Esophagus muscularis mucosa (tissue), 4 donors: ENCODE measurements at regions not wholly inside any gene's neighbourhood (a gene's known extent, or its start where the extent isn't known, plus 50 kb on each side); places are given as distances from the start of the nearest gene placed in this dataset.

Experiments used
- DNase-seq: peaks from one replicate; pipeline ENCODE4 v3.0.0-alpha.2; 2017; ENCODE audit errors: extremely low spot score
- H3K27ac ChIP-seq, 4 donors: fragments of 200-600 bp; sonication (generic); replicated peaks in 1 of 4; 1 replicate in 3 of 4; 2 replicates in 1 of 4; pipeline ENCODE4 v1.5.1; 2016 to 2019; ENCODE audit warnings: mild to moderate bottlenecking in 1 of 4
- H3K27me3 ChIP-seq, 4 donors: fragments of 200-600 bp; sonication (generic); one replicate each; pipeline versions ENCODE4 v1.5.1 to v1.6.0; 2016 to 2019
- H3K36me3 ChIP-seq, 4 donors: fragments of 200-600 bp; sonication (generic); one replicate each; pipeline ENCODE4 v1.5.1; 2016 to 2019
- H3K4me1 ChIP-seq, 4 donors: fragments of 200-600 bp; sonication (generic); one replicate each; pipeline ENCODE4 v1.5.1; 2016 to 2019
- H3K4me3 ChIP-seq, 4 donors: fragments of 200-600 bp; sonication (generic); 1 replicate in 2 of 4; 2 replicates in 2 of 4; pipeline ENCODE4 v1.5.1; 2016 to 2019; ENCODE audit warnings: mild to moderate bottlenecking in 4 of 4, moderate library complexity in 1 of 4
- H3K9me3 ChIP-seq, 4 donors: fragments of 200-600 bp; sonication (generic); 1 replicate in 3 of 4; 2 replicates in 1 of 4; pipeline ENCODE4 v1.5.1; 2016 to 2019
- EP300 ChIP-seq: sonication (generic); formaldehyde crosslinking; IDR thresholded peaks from one replicate; pipeline ENCODE4 v1.6.1; 2017; ENCODE audit warnings: antibody characterized with exemption
- POLR2A ChIP-seq: fragments of 450-650 bp; IDR thresholded peaks from one replicate; pipeline ENCODE4 v1.6.1; 2017; ENCODE audit warnings: antibody characterized with exemption, moderate library complexity, mild to moderate bottlenecking, low read depth
- POLR2AphosphoS5 ChIP-seq, 2 donors: sonication (generic); formaldehyde crosslinking; IDR thresholded peaks; one replicate each; pipeline ENCODE4 v1.6.1; 2017; ENCODE audit warnings: antibody characterized with exemption in 2 of 2
- WGBS: methylation state at CpG from one replicate; pipeline ENCODE4 v1.1.5; 2018; 5-methylcytosine and 5-hydroxymethylcytosine counted together
- intact Hi-C: fragments of 100-400 bp; cut with DNase I; formaldehyde crosslinking; loops from one replicate; pipeline ENCODE4 v1.15.1; 2023
- TF ChIP-seq, protein P1 (sequence below), 3 experiments: fragments of 200-600 bp in 2 of 3; fragments of 450-650 bp in 1 of 3; sonication (generic) in 2 of 3; IDR thresholded peaks; one replicate each; pipeline ENCODE4 v1.5.1; 2017 to 2019; ENCODE audit warnings: antibody characterized with exemption in 3 of 3, mild to moderate bottlenecking in 2 of 3, moderate library complexity in 1 of 3

DNA sequence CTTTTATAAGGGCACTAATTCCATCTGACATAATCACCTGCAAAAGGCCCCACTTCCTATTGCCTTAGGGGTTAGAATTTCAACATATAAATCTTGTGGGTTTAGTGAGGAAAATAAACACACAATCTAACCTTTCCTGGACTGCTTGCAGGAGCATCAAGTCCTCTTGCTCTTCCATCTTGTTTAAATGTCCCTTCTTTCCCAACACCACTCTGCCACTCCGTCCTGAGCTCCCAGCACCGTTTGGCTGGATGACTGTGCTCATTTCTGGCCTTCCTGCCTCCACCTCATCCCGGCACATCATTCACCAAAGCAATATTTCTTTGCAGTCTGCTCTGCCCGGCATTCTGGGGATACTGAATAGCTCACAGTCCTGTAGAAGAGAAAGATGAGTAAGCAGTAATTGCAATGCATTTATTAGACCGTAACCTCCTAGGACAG lies 247.8 kb downstream of the BCL2 start:
- intact Hi-C loops: no loop called here
- Histone ChIP-seq H3K4me3 (no peak overlapping the region), H3K4me1 (peaks cover 0 to 7% (median 6%) of the 10 kb centered on the region in 4 donors), H3K27me3 (no peaks in the 10 kb centered on the region), H3K36me3 (no peaks in the 10 kb centered on the region), H3K9me3 (no peaks in the 10 kb centered on the region), H3K27ac (no peak overlapping the region)
- DNase-seq: peak; percentile 72
- 72% methylated on average over 5 of the region's 5 CpGs for WGBS
- TF ChIP-seq, protein P1, sequence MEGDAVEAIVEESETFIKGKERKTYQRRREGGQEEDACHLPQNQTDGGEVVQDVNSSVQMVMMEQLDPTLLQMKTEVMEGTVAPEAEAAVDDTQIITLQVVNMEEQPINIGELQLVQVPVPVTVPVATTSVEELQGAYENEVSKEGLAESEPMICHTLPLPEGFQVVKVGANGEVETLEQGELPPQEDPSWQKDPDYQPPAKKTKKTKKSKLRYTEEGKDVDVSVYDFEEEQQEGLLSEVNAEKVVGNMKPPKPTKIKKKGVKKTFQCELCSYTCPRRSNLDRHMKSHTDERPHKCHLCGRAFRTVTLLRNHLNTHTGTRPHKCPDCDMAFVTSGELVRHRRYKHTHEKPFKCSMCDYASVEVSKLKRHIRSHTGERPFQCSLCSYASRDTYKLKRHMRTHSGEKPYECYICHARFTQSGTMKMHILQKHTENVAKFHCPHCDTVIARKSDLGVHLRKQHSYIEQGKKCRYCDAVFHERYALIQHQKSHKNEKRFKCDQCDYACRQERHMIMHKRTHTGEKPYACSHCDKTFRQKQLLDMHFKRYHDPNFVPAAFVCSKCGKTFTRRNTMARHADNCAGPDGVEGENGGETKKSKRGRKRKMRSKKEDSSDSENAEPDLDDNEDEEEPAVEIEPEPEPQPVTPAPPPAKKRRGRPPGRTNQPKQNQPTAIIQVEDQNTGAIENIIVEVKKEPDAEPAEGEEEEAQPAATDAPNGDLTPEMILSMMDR (IDR thresholded peaks at IDR 0.05): no peak
- TF ChIP-seq POLR2AphosphoS5 (IDR thresholded peaks at IDR 0.05) (no peak), POLR2A (no peak), EP300 (no peak)

DNA sequence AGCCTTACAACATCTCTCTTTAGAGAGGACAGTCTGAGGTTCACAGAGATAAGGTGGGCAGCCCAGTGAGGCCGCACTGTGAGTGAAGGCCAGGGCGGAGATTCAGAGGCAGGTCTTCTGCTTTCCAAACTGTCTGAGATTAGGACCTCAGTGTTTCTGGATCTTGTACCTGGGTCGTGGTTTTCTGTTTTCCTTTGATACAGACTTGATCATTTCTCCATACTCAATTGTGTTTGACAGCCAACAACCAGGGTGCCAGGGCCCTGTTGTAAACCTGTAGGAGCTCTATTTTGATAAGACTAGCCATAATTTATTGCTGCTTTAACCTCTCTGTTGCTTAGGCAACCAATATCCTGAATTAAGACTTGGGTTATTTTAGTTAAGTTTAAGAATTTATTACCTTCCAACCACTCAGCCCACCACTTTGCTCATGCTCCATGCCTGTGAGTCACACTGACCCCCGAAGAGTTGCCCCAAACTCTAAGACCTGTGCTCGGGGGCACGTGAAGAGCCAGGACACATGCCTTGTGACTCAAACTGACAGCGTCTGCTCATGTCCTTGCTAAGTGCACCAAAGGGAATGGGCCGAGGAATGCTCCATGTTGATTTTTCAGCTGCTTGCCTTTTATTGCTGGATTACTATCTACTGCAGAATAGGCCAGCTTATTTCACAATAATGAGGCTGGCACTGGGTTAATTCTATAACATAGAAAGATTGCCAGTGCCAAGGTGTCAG lies 248.6 kb downstream of the BCL2 start:
- H3K4me1 ChIP-seq: peaks cover 0 to 7% (median 6%) of the 10 kb centered on the region in 4 donors
- no peak overlapping the region for H3K4me3 ChIP-seq
- 83% methylated on average over 8 of the region's 8 CpGs for WGBS
- H3K9me3 ChIP-seq: no peaks in the 10 kb centered on the region
- TF ChIP-seq POLR2AphosphoS5 (IDR thresholded peaks at IDR 0.05) (no peak), POLR2A (no peak), EP300 (no peak)
- TF ChIP-seq, protein P1 (IDR thresholded peaks at IDR 0.05): no peak
- peak; percentile 82 for DNase-seq
- no peaks in the 10 kb centered on the region for H3K36me3 ChIP-seq
- H3K27ac ChIP-seq: no peak overlapping the region
- intact Hi-C loops: no loop called here
- no peaks in the 10 kb centered on the region for H3K27me3 ChIP-seq

DNA sequence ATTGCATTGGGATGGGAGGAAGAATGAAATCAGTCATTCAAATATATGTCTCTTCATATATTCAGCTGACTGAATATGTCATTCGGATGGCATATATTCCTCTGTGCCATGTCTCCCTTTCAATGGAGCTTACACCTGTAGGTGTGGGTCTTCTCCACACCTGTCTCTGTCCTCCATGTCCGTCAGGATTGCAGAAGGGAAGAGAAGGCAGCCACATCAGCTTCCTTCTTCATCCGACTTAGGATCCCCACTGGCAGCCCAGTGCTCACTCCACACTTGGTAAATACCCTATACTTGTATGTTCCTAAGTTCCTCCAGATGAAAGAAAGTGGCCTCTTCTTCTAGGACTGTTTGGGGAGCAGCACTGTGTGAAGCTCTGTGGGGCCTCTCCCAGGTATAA lies 250.1 kb downstream of the BCL2 start:
- no peak overlapping the region for H3K4me3 ChIP-seq
- 94% methylated on average over 3 of the region's 3 CpGs for WGBS
- H3K36me3 ChIP-seq: no peaks in the 10 kb centered on the region
- H3K27ac ChIP-seq: no peak overlapping the region
- TF ChIP-seq EP300: no peak
- peaks cover 0 to under 1% (median 0%) of the 10 kb centered on the region in 4 donors for H3K4me1 ChIP-seq
- H3K9me3 ChIP-seq: no peaks in the 10 kb centered on the region
- no peaks in the 10 kb centered on the region for H3K27me3 ChIP-seq
- DNase-seq: peak; percentile 81
- intact Hi-C loops: no loop called here

DNA sequence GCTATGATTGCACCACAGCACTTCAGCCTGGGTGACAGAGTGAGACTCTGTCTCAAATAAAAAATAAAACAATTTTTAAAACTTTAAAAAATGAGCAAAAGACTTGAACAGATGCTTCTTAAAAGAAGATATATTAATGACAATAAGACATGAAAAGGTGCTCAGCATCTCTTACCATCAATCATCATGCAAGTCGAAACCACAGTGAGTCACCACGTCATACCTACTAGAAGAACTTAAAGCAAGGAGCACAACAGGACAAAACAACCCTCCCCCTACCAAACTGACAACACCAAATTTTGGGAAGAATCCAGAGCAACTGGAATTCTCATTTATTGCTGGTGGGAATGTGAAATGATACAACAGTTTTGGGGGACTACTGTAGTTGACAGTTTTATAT lies 251.6 kb downstream of the BCL2 start:
- Histone ChIP-seq H3K4me3 (no peak overlapping the region), H3K36me3 (no peaks in the 10 kb centered on the region), H3K9me3 (no peaks in the 10 kb centered on the region), H3K27me3 (no peaks in the 10 kb centered on the region), H3K4me1 (peaks cover 0 to 4% (median 0%) of the 10 kb centered on the region in 4 donors), H3K27ac (no peak overlapping the region)
- 93% methylated on average over 2 of the region's 2 CpGs for WGBS
- intact Hi-C loops: no loop called here
- TF ChIP-seq POLR2AphosphoS5 (IDR thresholded peaks at IDR 0.05): no peak
- TF ChIP-seq POLR2A: no peak
- TF ChIP-seq, protein P1 (IDR thresholded peaks at IDR 0.05): no peak
- TF ChIP-seq EP300: no peak
- DNase-seq: peak; percentile 39

DNA sequence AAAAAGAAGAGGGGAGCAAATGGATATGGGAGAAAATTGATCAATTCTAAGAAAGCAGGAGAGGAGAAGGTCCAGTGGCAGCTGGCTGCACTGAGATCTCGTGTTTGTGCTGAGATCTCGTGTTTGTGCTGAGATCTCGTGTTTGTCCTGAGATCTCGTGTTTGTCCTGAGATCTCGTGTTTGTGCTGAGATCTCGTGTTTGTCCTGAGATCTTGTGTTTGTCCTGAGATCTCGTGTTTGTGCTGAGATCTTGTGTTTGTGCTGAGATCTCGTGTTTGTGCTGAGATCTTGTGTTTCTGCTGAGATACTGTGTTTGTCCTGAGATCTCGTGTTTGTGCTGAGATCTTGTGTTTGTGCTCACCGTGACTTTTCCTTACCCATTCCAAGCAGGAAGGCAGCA lies 254.4 kb downstream of the BCL2 start:
- H3K27me3 ChIP-seq: no peaks in the 10 kb centered on the region
- H3K4me1 ChIP-seq: peaks cover 0 to 10% (median 0%) of the 10 kb centered on the region in 4 donors
- no peak overlapping the region for H3K27ac ChIP-seq
- no peaks in the 10 kb centered on the region for H3K9me3 ChIP-seq
- TF ChIP-seq, protein P1 (IDR thresholded peaks at IDR 0.05): no peak
- no peak overlapping the region for H3K4me3 ChIP-seq
- DNase-seq: peak; percentile 68
- 92% methylated on average over 10 of the region's 10 CpGs for WGBS
- intact Hi-C loops: no loop called here
- no peaks in the 10 kb centered on the region for H3K36me3 ChIP-seq
